A673 (cell line): ENCODE measurements at regions not wholly inside any gene's neighbourhood (a gene's known extent, or its start where the extent isn't known, plus 50 kb on each side); places are given as distances from the start of the nearest gene placed in this dataset.

Source experiments
- EZH2 ChIP-seq: fragments of 200-600 bp; sonication (generic); IDR thresholded peaks from 2 replicates; pipeline ENCODE4 v1.6.1; 2017; ENCODE audit warnings: borderline replicate concordance, low read depth, mild to moderate bottlenecking, mixed read lengths, antibody characterized with exemption, low read length; ENCODE audit not compliant: poor library complexity, severe bottlenecking
- TF ChIP-seq, protein P1 (sequence below): fragments of 300-800, 200-600 bp; sonication (generic); conservative IDR thresholded peaks from 2 replicates; pipeline ENCODE4 v1.5.1; 2017; ENCODE audit warnings: low read depth, mild to moderate bottlenecking, antibody characterized with exemption, low read length, moderate library complexity, mixed read lengths

DNA sequence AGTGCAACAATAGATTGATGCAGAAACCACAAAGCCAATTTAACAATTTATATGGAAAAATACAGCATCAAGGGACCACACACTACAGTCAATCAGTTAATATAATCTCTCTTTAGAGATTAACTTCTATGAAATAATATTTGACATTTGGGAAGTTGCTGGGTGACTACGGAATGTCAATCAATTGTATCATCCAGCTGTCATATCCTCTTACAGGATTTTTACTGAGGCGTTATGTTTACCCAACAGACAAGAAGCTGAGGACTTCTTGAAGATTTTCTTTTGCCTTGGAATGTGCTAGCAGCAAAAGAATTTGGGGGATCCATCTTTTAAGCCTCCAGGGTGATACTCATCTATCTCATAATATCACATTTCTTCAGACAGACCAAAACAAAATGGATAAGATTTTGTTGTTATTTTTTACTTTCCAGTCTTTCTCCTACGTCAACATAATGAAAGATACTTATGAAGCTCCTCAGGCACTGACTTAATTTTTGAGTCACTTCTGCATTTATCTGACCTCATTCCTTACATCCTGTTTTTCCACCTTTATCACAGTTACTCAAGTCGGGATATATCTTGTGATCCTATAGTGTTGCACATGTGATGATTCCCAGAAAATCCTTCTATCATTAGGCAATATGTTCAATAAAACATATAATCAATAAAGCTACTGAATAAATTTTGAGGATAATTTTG is 227.2 kb upstream of the SPHKAP start:
- TF ChIP-seq, protein P1, sequence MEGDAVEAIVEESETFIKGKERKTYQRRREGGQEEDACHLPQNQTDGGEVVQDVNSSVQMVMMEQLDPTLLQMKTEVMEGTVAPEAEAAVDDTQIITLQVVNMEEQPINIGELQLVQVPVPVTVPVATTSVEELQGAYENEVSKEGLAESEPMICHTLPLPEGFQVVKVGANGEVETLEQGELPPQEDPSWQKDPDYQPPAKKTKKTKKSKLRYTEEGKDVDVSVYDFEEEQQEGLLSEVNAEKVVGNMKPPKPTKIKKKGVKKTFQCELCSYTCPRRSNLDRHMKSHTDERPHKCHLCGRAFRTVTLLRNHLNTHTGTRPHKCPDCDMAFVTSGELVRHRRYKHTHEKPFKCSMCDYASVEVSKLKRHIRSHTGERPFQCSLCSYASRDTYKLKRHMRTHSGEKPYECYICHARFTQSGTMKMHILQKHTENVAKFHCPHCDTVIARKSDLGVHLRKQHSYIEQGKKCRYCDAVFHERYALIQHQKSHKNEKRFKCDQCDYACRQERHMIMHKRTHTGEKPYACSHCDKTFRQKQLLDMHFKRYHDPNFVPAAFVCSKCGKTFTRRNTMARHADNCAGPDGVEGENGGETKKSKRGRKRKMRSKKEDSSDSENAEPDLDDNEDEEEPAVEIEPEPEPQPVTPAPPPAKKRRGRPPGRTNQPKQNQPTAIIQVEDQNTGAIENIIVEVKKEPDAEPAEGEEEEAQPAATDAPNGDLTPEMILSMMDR, result no peak
- TF ChIP-seq EZH2, result no peak
